ENCODE measurements at regions not wholly inside any gene's neighbourhood (a gene's known extent, or its start where the extent isn't known, plus 50 kb on each side); places are given as distances from the start of the nearest gene placed in this dataset.
"Not testable (repeated sequence)": the region's sequence is repeated elsewhere in the genome, so short reads cannot be mapped to it uniquely, and the experiment has no call there.

GRCh38 chr4:158968961-158969360, 133.9 kb upstream of the RAPGEF2 start:
- in situ Hi-C loops (cut with HindIII; ENCODE audit: low sequenced_read_pairs): no loop called here
- no peak for TF ChIP-seq CTCF (IDR thresholded peaks at IDR 0.05; ENCODE audit: low read depth, low read length)
- DNase-seq (ENCODE audit: low read depth, low spot score): no peak
- H3K4me3 ChIP-seq (ENCODE audit: low read depth, low read length): no peak overlapping the region

- in situ Hi-C loops (cut with HindIII; ENCODE audit: low sequenced_read_pairs): no loop called here
- TF ChIP-seq CTCF (IDR thresholded peaks at IDR 0.05; ENCODE audit: low read depth, low read length): no peak
- no peak for DNase-seq (ENCODE audit: low read depth, low spot score)
- H3K4me3 ChIP-seq (ENCODE audit: low read depth, low read length): no peak overlapping the region
Measured at GRCh38 chr4:158970812-158971211, 132.1 kb upstream of the RAPGEF2 start.

GRCh38 chr4:158974438-158974837, 128.4 kb upstream of the RAPGEF2 start:
- DNase-seq (ENCODE audit: low read depth, low spot score); in situ Hi-C loops (cut with HindIII; ENCODE audit: low sequenced_read_pairs); H3K4me3 ChIP-seq (ENCODE audit: low read depth, low read length): not testable (repeated sequence)

GRCh38 chr4:158980711-158981110, 122.2 kb upstream of the RAPGEF2 start:
- in situ Hi-C loops (cut with HindIII; ENCODE audit: low sequenced_read_pairs); DNase-seq (ENCODE audit: low read depth, low spot score); H3K4me3 ChIP-seq (ENCODE audit: low read depth, low read length): not testable (repeated sequence)

GRCh38 chr4:158991534-158992155, 111.2 kb upstream of the RAPGEF2 start:
- in situ Hi-C loops (cut with HindIII; ENCODE audit: low sequenced_read_pairs): no loop called here
- no peak overlapping the region for H3K4me3 ChIP-seq (ENCODE audit: low read depth, low read length)
- no peak for TF ChIP-seq CTCF (IDR thresholded peaks at IDR 0.05; ENCODE audit: low read depth, low read length)
- DNase-seq (ENCODE audit: low read depth, low spot score): no peak

GRCh38 chr4:158993891-158994290, 109.0 kb upstream of the RAPGEF2 start:
- in situ Hi-C loops (cut with HindIII; ENCODE audit: low sequenced_read_pairs): no loop called here
- no peak for TF ChIP-seq CTCF (IDR thresholded peaks at IDR 0.05; ENCODE audit: low read depth, low read length)
- DNase-seq (ENCODE audit: low read depth, low spot score): no peak
- H3K4me3 ChIP-seq (ENCODE audit: low read depth, low read length): no peak overlapping the region

GRCh38 chr4:158995040-158995439, 107.8 kb upstream of the RAPGEF2 start:
- in situ Hi-C loops (cut with HindIII; ENCODE audit: low sequenced_read_pairs): no loop called here

More at GRCh38 chr4:158995040-158995439, 107.8 kb upstream of the RAPGEF2 start:
- H3K4me3 ChIP-seq (ENCODE audit: low read depth, low read length): no peak overlapping the region
- DNase-seq (ENCODE audit: low read depth, low spot score): no peak
- TF ChIP-seq CTCF (IDR thresholded peaks at IDR 0.05; ENCODE audit: low read depth, low read length): no peak

Data from astrocyte of the spinal cord (primary cell).